ENCODE measurements at regions not wholly inside any gene's neighbourhood (a gene's known extent, or its start where the extent isn't known, plus 50 kb on each side); places are given as distances from the start of the nearest gene placed in this dataset.

DNA sequence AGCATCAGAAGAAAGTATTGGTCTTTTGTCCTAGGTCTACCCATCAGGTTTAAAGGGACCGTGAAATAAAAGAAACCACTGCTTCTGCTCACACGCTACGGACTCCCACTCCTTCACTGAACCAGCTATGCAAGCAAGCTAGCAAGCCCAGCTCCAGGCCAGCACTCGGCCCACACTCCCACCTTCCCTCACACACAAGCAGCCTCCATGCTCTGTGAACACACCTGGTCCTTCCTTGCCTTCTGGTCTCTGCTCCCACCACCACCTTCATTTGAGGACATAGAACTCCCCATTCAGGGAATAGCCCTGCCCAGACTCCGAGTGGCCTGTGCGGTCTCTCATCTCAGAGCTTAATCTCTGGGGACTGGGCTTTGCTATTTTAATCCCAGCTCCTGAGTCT is 436.4 kb upstream of the CDH4 start:
- TF ChIP-seq FOXP2 (optimal IDR thresholded peaks at IDR 0.05; ENCODE audit: borderline replicate concordance, extremely low read depth, extremely low read length, insufficient read depth) (no peak), POLR2AphosphoS5 (IDR thresholded peaks at IDR 0.05; ENCODE audit: low read depth, low read length) (no peak), SIN3A (IDR thresholded peaks at IDR 0.05; ENCODE audit: borderline replicate concordance, insufficient read depth, low read length) (no peak), TAF1 (IDR thresholded peaks at IDR 0.05; ENCODE audit: borderline replicate concordance, insufficient read depth, low read length) (no peak)
- TF ChIP-seq, protein P1, sequence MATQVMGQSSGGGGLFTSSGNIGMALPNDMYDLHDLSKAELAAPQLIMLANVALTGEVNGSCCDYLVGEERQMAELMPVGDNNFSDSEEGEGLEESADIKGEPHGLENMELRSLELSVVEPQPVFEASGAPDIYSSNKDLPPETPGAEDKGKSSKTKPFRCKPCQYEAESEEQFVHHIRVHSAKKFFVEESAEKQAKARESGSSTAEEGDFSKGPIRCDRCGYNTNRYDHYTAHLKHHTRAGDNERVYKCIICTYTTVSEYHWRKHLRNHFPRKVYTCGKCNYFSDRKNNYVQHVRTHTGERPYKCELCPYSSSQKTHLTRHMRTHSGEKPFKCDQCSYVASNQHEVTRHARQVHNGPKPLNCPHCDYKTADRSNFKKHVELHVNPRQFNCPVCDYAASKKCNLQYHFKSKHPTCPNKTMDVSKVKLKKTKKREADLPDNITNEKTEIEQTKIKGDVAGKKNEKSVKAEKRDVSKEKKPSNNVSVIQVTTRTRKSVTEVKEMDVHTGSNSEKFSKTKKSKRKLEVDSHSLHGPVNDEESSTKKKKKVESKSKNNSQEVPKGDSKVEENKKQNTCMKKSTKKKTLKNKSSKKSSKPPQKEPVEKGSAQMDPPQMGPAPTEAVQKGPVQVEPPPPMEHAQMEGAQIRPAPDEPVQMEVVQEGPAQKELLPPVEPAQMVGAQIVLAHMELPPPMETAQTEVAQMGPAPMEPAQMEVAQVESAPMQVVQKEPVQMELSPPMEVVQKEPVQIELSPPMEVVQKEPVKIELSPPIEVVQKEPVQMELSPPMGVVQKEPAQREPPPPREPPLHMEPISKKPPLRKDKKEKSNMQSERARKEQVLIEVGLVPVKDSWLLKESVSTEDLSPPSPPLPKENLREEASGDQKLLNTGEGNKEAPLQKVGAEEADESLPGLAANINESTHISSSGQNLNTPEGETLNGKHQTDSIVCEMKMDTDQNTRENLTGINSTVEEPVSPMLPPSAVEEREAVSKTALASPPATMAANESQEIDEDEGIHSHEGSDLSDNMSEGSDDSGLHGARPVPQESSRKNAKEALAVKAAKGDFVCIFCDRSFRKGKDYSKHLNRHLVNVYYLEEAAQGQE (IDR thresholded peaks at IDR 0.05; ENCODE audit: insufficient read depth in 1 of 2, low read depth in 2 of 2, low read length in 2 of 2) = no peak

DNA sequence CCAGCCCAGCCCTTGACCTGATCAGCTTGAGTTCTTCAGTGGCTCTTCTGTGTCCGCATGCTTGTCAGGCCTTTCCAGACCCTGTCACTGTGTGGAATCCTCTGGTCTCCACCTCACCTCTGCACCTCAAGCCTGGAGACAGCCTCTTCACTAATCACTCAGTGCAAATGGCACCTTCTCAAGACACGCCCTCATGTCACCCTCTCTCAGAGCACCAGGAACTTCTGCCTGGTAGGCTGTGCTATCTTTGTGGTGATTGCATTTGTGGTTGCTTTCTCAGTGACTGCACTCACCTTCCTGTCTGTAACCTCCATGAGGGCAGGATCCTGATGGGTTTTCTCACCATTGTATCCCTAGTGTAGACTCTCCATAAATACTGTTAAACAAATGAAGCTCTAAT is 435.2 kb upstream of the CDH4 start:
- TF ChIP-seq FOXP2 (optimal IDR thresholded peaks at IDR 0.05; ENCODE audit: borderline replicate concordance, extremely low read depth, extremely low read length, insufficient read depth) (no peak), SIN3A (IDR thresholded peaks at IDR 0.05; ENCODE audit: borderline replicate concordance, insufficient read depth, low read length) (no peak), TAF1 (IDR thresholded peaks at IDR 0.05; ENCODE audit: borderline replicate concordance, insufficient read depth, low read length) (no peak), POLR2AphosphoS5 (IDR thresholded peaks at IDR 0.05; ENCODE audit: low read depth, low read length) (no peak)
- TF ChIP-seq, protein P1 (IDR thresholded peaks at IDR 0.05; ENCODE audit: insufficient read depth in 1 of 2, low read depth in 2 of 2, low read length in 2 of 2) = no peak

DNA sequence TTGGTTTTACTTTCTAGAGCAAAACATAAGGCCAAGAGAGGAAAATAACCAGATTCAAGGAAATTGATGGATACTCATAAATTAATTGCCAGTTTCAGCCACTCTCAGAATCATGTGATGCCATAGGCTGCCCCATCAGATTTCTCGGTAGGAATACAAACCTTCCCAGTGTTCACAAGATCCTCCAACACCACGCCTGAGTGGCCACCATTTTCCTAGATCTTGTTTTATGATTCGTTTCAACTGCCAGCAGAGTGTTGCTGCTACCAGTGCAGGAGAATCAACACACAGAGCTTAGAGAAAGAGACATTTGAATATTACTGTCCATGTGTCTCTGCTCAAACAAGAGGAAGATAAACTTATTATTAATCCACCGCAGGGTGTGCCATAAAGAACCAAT is 434.2 kb upstream of the CDH4 start:
- TF ChIP-seq SIN3A (IDR thresholded peaks at IDR 0.05; ENCODE audit: borderline replicate concordance, insufficient read depth, low read length) (no peak), POLR2AphosphoS5 (IDR thresholded peaks at IDR 0.05; ENCODE audit: low read depth, low read length) (no peak), FOXP2 (optimal IDR thresholded peaks at IDR 0.05; ENCODE audit: borderline replicate concordance, extremely low read depth, extremely low read length, insufficient read depth) (no peak), TAF1 (IDR thresholded peaks at IDR 0.05; ENCODE audit: borderline replicate concordance, insufficient read depth, low read length) (no peak)
- TF ChIP-seq, protein P1 (IDR thresholded peaks at IDR 0.05; ENCODE audit: insufficient read depth in 1 of 2, low read depth in 2 of 2, low read length in 2 of 2) = no peak

DNA sequence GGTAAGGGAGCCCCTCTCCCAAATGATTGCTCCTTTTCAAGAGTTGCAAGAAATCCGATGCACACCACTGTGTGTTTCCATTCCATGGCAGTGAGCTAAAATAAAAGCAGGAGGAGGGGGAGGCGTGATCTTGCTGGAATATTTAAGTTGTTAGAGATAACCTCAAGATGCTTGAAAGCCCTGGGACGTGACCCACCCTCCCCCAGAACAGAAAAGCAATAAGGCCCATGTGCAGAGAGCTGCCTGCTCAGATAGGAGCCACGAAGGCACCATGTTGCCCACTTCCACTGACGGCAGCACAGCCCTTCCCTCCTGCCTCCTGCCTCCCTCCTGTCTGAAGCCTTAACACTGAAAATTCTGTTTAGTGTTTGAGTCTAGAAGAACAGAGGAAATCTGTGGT is 432.6 kb upstream of the CDH4 start:
- TF ChIP-seq FOXP2 (optimal IDR thresholded peaks at IDR 0.05; ENCODE audit: borderline replicate concordance, extremely low read depth, extremely low read length, insufficient read depth) = no peak
- TF ChIP-seq, protein P1 (IDR thresholded peaks at IDR 0.05; ENCODE audit: insufficient read depth in 1 of 2, low read depth in 2 of 2, low read length in 2 of 2) = no peak
- no peak for TF ChIP-seq POLR2AphosphoS5 (IDR thresholded peaks at IDR 0.05; ENCODE audit: low read depth, low read length)
- no peak for TF ChIP-seq TAF1 (IDR thresholded peaks at IDR 0.05; ENCODE audit: borderline replicate concordance, insufficient read depth, low read length)
- no peak for TF ChIP-seq SIN3A (IDR thresholded peaks at IDR 0.05; ENCODE audit: borderline replicate concordance, insufficient read depth, low read length)

DNA sequence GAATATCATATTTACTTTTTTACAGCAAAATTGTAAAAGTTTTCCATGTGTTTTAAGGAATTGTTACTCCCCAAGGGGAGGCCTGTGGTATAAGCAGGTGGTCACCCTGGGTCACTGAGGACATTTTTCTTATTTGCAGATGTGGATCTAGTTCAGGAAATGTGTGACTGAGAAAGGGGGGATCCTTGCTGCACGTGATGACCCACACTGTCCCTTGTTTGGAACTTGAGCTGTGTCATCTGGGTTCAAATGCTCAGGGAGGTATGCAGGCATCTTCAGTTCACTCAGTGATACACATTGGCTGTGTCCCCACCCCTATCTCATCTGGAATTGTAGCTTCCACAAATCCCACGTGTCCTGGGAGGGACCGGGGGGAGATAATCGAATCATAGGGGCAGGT is 431.9 kb upstream of the CDH4 start:
- no peak for TF ChIP-seq FOXP2 (optimal IDR thresholded peaks at IDR 0.05; ENCODE audit: borderline replicate concordance, extremely low read depth, extremely low read length, insufficient read depth)
- TF ChIP-seq, protein P1 (IDR thresholded peaks at IDR 0.05; ENCODE audit: insufficient read depth in 1 of 2, low read depth in 2 of 2, low read length in 2 of 2) = no peak
- no peak for TF ChIP-seq POLR2AphosphoS5 (IDR thresholded peaks at IDR 0.05; ENCODE audit: low read depth, low read length)
- no peak for TF ChIP-seq SIN3A (IDR thresholded peaks at IDR 0.05; ENCODE audit: borderline replicate concordance, insufficient read depth, low read length)
- no peak for TF ChIP-seq TAF1 (IDR thresholded peaks at IDR 0.05; ENCODE audit: borderline replicate concordance, insufficient read depth, low read length)

All from PFSK-1 (cell line).